ENCODE measurements at regions not wholly inside any gene's neighbourhood (a gene's known extent, or its start where the extent isn't known, plus 50 kb on each side); places are given as distances from the start of the nearest gene placed in this dataset.

DNA sequence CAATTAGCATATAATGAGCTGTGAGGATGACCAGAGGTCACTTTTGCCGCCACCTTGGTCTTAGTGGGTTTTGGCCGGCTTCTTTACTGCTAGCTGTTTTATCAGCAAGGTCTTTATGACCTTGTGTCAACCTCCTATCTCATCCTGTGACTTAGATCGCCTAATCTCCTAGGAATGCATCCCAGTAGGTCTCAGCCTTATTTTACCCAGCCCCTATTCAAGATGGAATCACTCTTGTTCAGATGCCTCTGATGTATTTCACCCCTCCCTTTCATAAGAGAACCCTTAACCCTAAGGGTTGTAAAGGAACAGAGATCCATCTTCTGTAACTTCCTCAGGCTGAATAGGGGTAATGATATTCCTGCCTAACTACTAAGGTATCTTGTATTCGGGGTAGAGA lies 58.9 kb upstream of the PALMD start:
- H3K4me3 ChIP-seq (replicated peaks; ENCODE audit: low read depth, low read length): no peak overlapping the region
- TF ChIP-seq, protein P1, sequence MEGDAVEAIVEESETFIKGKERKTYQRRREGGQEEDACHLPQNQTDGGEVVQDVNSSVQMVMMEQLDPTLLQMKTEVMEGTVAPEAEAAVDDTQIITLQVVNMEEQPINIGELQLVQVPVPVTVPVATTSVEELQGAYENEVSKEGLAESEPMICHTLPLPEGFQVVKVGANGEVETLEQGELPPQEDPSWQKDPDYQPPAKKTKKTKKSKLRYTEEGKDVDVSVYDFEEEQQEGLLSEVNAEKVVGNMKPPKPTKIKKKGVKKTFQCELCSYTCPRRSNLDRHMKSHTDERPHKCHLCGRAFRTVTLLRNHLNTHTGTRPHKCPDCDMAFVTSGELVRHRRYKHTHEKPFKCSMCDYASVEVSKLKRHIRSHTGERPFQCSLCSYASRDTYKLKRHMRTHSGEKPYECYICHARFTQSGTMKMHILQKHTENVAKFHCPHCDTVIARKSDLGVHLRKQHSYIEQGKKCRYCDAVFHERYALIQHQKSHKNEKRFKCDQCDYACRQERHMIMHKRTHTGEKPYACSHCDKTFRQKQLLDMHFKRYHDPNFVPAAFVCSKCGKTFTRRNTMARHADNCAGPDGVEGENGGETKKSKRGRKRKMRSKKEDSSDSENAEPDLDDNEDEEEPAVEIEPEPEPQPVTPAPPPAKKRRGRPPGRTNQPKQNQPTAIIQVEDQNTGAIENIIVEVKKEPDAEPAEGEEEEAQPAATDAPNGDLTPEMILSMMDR (IDR thresholded peaks at IDR 0.05; ENCODE audit: low read length, missing control alignments): no peak
- no peak for DNase-seq (ENCODE audit: low read depth)

DNA sequence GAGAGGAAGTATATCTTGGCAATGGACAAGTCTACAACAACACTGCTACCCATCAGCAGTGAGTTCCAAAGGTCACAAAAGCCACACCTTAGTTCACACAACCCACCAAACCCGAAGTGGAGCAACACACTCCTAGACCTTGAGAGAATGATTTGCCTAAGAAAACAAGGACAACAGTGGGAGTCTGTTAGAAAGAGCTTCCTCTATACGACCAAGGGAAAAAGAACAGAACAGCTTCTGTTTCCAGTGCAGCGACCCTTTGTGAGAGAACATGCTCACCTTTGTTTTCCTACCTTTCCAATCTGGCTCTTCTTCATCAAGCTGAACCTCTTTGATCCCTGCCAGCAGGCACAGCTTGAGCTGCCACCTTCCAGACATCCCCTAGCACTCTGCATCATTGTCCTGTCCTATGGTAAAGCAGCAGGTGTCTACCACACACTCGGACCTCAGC lies 56.7 kb upstream of the PALMD start:
- TF ChIP-seq, protein P1 (IDR thresholded peaks at IDR 0.05; ENCODE audit: low read length, missing control alignments): no peak
- H3K4me3 ChIP-seq (replicated peaks; ENCODE audit: low read depth, low read length): no peak overlapping the region
- DNase-seq (ENCODE audit: low read depth): no peak

DNA sequence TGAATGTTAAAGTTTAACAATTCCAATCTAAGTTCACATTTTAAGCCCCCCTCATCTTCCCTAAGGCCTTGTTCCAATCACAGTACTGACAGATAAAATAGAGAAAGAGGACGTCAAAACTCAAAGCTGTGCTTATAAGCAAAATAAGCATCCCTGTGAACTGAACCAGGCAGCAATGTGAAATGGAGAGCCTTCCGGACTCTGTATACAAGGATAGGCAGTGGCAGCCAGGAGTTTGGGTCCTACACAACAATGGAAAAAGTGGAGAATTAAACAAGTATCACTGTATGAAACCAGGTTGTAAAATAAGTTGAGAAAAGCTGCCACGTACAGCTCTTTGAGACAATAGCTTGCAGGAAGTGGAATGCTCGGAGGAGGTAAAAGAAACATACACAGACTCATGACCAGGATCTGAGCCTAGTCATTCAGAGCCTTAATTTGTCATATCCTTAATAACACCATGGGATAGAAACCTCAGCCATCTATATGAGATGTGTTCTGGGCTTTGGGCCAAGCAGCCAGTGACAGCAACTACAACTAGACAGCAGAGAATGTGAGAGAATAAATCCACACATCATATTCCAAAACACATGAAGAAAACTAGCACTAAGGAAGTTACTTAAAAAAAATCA lies 55.2 kb upstream of the PALMD start:
- TF ChIP-seq, protein P1 (IDR thresholded peaks at IDR 0.05; ENCODE audit: low read length, missing control alignments): no peak
- no peak overlapping the region for H3K4me3 ChIP-seq (replicated peaks; ENCODE audit: low read depth, low read length)
- peak; percentile 95 for DNase-seq (ENCODE audit: low read depth)

DNA sequence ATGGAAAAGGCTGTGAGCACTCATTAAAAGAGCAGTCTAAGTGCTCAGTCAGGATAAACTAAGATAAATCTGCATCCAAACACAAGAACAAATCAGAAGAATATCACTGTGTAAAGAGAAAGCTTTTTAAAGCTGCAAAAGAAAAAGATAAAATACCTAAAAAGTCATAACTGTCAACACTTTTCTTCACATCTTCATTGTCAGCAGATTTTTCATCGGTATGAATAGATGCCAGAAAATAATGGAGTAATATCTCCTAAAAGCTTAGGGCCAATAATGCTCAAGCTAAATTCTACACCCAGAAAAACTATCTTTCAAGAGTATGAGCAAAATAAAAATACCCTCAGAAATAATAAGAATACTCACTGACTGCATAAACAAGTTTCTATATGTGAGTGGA lies 54.0 kb upstream of the PALMD start:
- TF ChIP-seq, protein P1 (IDR thresholded peaks at IDR 0.05; ENCODE audit: low read length, missing control alignments): no peak
- H3K4me3 ChIP-seq (replicated peaks; ENCODE audit: low read depth, low read length): no peak overlapping the region
- no peak for DNase-seq (ENCODE audit: low read depth)

DNA sequence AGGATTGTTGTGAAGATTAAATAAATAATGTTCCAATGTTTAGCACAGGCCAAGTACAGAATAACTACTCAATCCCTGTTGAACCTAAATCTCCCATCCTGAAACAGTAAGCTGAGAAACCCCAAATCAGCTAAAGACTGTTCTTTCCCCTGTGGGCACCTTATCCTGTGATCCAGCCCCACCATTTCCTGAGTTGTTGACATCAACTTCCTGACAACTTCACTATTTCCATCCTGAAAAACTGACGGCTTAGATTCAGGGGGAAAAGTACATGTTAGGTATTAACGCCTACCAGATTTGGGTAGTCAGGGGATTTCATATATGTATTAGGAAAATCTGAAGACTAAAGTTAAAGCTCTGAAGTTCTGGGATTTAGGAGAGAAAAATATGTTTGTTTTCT lies 51.7 kb upstream of the PALMD start:
- DNase-seq (ENCODE audit: low read depth): peak; percentile 29
- TF ChIP-seq, protein P1 (IDR thresholded peaks at IDR 0.05; ENCODE audit: low read length, missing control alignments): no peak
- no peak overlapping the region for H3K4me3 ChIP-seq (replicated peaks; ENCODE audit: low read depth, low read length)

DNA sequence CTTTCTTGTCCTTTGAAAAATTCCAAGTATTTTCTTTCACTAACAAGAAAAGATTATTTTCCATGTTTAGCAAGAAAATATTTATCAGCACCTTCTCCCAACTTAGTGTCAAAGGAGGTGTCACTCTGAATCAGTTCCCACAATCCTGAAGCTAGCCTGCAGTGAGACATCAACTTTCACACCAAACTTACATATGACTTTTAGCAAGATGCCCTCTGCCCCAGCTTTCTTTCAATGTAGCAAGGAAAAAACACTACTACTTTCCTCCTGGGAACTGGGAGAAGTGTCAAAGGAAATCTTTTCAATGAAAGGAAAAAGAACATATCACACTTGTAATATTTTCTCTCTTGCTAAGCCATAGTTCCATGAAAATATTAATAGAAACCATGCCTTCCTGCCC lies 50.9 kb upstream of the PALMD start:
- no peak overlapping the region for H3K4me3 ChIP-seq (replicated peaks; ENCODE audit: low read depth, low read length)
- no peak for DNase-seq (ENCODE audit: low read depth)
- TF ChIP-seq, protein P1 (IDR thresholded peaks at IDR 0.05; ENCODE audit: low read length, missing control alignments): no peak

DNA sequence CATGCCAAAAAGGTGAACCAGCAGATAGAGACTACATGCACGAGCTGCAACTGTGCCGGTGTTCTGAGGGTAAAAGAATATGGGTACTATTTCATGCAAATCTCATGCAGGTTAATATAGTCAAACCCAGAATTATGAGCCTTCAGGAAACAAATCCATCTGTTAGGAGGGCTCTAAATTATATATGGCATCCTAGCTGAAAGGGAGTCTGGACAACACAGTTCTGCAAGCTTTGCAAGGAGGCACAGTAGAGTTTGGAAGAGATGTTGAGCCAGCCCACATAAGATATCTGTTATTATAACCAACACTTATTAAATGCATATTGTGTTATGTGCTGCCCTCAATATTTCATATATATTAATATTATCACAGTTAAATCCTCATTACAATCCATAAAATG lies 50.5 kb upstream of the PALMD start:
- DNase-seq (ENCODE audit: low read depth): no peak
- no peak overlapping the region for H3K4me3 ChIP-seq (replicated peaks; ENCODE audit: low read depth, low read length)
- TF ChIP-seq, protein P1 (IDR thresholded peaks at IDR 0.05; ENCODE audit: low read length, missing control alignments): no peak

All from fibroblast of pulmonary artery (primary cell).